Ishikawa (cell line): ENCODE measurements at regions not wholly inside any gene's neighbourhood (a gene's known extent, or its start where the extent isn't known, plus 50 kb on each side); places are given as distances from the start of the nearest gene placed in this dataset.

Experiments used
- CEBPB ChIP-seq: IDR thresholded peaks from 2 replicates; pipeline ENCODE4 v1.6.1; 2012
- EP300 ChIP-seq: IDR thresholded peaks from 2 replicates; pipeline ENCODE4 v1.6.1; 2012; ENCODE audit warnings: borderline replicate concordance
- MAX ChIP-seq: IDR thresholded peaks from 2 replicates; pipeline ENCODE4 v1.6.1; 2012

DNA sequence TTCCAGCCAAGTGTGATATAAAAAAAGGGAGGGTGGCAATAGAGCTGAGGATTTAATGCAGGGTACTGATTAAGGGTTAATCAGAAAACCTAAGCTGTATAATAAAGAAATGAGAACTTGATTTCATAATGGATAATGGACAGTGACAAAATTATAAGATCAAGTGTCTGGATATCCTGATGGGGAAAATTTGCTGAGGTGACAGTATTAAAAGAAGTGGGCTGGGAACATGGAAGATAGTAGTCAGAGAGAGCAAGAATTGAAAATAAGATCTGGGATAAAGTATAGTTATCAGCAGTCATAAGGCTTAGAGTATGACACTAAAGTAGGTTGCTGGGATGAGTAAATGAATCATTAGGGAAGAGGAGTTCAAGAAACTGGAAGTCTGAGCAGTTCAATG lies 627.3 kb upstream of the RGS18 start:
- TF ChIP-seq EP300 (no peak), CEBPB (no peak), MAX (no peak)
